ENCODE measurements at regions not wholly inside any gene's neighbourhood (a gene's known extent, or its start where the extent isn't known, plus 50 kb on each side); places are given as distances from the start of the nearest gene placed in this dataset.

DNA sequence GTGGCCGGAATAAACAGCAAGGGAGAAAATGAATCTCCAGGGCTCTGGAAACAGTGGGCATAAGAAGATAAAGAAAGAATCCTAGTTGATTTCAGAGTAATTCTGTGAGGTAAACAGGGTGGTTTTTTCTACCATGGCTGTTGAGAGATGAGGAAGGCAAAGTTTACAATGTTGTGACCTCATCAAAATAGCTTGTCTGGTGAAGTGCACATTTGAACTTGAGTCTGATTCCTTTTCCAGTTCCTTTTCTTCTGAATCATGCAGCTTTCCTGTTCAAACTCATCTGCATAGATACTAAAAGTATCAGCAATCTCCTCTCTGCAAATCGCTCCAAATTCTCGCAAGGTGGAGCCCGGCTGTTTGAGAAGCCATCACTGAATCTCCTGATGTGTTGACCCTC is 161.7 kb downstream of the PLPP3 start:
- no peak for DNase-seq (ENCODE audit: low read depth in 2 of 2)

DNA sequence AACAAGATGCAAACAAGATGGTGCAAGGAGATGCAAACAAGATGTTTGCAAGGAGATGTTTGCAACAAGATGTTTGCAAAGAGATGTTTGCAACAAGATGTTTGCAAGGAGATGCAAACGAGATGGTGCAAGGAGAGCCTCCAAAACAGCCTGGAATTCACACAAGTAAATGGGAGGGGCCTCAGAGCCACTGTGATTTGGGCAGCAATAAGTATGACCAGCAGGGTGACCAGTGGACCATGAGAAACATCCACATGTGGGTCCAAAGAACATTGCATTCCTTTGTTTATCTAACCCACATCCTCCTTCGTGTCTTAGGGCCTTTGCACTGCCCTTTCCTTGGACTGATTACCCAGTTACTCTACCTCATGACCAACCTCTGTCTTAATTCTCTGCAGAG is 162.9 kb downstream of the PLPP3 start:
- no peak for DNase-seq (ENCODE audit: low read depth in 2 of 2)

GRCh38 chr1:56415720-56416119 is 163.6 kb downstream of the PLPP3 start:
- DNase-seq (ENCODE audit: low read depth in 2 of 2), result no peak

- no peak for DNase-seq (ENCODE audit: low read depth in 2 of 2)
These were observed 164.1 kb downstream of the PLPP3 start for GRCh38 chr1:56415258-56415657.

- no peak for DNase-seq (ENCODE audit: low read depth in 2 of 2)
These were observed 164.6 kb downstream of the PLPP3 start for GRCh38 chr1:56414728-56415224.

- DNase-seq (ENCODE audit: low read depth in 2 of 2), result no peak
These were observed 165.6 kb downstream of the PLPP3 start for GRCh38 chr1:56413671-56414199.

DNA sequence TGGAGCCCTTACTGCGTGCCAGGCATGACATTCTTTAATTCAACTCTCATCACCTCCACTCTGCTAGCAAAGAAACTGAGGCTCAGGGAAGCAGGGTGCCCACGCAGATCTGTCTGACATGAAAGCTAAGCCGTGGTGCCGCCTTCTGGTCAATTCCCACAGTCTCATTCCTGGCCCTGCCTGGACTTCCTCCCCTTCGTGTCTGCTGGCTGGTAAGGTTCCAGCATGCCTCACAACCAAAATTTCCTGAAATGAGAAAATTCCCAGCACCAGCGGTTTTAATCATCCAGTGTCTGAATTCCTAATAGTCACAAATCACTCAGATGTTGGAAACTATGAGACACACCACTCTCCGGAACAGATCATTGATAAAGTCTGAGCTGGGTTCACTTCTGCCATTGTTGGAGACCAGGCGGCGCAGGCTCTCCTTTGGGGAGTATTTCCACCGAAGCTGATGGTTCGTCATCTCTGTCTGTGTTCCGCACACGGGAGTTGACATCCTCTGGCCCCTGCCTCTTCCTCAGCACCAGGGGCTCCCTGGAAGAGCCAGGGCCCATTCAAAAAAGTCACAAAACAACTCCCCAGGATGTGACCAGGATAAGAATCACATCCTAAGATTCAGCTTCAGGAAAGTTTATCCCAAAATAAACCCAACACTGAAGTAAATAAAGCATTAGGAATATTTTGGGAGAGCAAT is 167.7 kb downstream of the PLPP3 start:
- no peak for DNase-seq (ENCODE audit: low read depth in 2 of 2)

GRCh38 chr1:56411021-56411420 is 168.3 kb downstream of the PLPP3 start:
- no peak for DNase-seq (ENCODE audit: low read depth in 2 of 2)

GRCh38 chr1:56410405-56410804 is 169.0 kb downstream of the PLPP3 start:
- DNase-seq (ENCODE audit: low read depth in 2 of 2), result no peak

DNA sequence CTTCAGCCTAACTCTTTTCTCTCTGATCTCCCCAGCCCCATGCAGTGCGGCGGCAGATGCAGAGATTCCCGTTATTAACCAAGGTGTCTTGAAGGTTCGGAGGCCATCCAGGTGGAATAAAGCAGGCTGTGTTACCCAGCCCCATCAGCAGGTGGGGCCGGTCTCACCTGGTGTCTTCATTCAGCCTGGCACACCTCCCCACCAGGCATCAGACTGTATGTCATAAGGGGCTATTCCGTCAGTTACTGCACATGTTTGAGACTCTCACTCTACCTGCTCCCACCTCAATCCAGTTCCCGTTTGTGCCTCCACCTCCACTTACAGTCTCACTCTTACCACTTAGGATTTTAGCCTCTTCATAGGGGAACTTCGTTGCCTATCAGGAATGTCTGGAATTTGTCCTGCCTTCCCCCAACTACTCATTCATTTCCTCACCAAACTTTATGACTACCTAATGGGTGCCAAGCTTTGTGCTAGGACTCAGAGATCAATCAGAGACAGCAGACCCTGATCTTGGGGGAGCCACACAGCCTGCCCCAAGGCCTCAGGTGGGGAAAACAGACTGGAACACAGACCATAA is 170.2 kb downstream of the PLPP3 start:
- no peak for DNase-seq (ENCODE audit: low read depth in 2 of 2)

- DNase-seq (ENCODE audit: low read depth in 2 of 2), result no peak
These were observed 172.5 kb downstream of the PLPP3 start for GRCh38 chr1:56406821-56407220.

- DNase-seq (ENCODE audit: low read depth in 2 of 2), result no peak
These were observed 174.8 kb downstream of the PLPP3 start for GRCh38 chr1:56404561-56405030.

- DNase-seq (ENCODE audit: low read depth in 2 of 2), result no peak
These were observed 175.3 kb downstream of the PLPP3 start for GRCh38 chr1:56404066-56404465.

GRCh38 chr1:56403321-56403720 is 176.0 kb downstream of the PLPP3 start:
- DNase-seq (ENCODE audit: low read depth in 2 of 2), result no peak

DNA sequence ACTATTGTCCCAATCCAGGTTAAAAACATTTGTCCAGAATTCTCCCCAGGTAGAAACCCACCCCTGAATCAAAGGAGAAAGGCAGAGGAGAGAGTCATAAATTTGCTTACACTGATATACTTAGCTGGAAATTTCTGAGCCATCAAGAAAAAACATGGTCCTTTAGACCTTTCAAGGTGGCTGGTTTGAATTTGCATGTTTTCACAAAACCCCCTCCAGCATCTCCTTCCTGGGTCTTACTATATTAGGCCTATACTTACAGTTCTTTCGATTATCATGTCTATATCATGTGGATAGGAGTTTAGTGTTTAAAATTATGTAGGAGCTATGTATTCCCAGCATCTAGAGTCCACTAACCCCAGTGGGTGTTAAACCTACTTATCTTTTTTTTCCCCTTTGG is 178.2 kb downstream of the PLPP3 start:
- no peak for DNase-seq (ENCODE audit: low read depth in 2 of 2)

- no peak for DNase-seq (ENCODE audit: low read depth in 2 of 2)
These were observed 178.8 kb downstream of the PLPP3 start for GRCh38 chr1:56400526-56400925.

DNA sequence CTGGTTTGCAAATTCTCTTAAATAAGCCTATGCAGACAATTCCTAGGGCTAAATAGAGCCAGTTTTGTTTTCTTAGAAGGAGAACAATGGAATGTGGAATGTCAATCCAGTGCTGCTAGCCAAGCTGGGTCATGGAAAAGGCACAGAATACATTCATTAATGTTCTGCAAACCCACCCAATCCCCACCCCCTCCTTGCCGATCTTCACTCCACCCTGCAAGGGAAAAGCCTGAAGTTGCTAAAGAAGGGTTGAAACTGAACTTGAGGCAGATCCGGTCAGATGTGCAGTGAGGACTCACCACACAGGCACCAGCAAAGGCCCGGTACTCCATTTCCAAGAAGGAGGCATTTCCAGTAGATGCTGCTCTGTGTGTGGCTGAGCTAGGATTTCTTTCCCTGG is 179.6 kb downstream of the PLPP3 start:
- DNase-seq (ENCODE audit: low read depth in 2 of 2), result no peak

- no peak for DNase-seq (ENCODE audit: low read depth in 2 of 2)
These were observed 180.0 kb downstream of the PLPP3 start for GRCh38 chr1:56399326-56399725.

DNA sequence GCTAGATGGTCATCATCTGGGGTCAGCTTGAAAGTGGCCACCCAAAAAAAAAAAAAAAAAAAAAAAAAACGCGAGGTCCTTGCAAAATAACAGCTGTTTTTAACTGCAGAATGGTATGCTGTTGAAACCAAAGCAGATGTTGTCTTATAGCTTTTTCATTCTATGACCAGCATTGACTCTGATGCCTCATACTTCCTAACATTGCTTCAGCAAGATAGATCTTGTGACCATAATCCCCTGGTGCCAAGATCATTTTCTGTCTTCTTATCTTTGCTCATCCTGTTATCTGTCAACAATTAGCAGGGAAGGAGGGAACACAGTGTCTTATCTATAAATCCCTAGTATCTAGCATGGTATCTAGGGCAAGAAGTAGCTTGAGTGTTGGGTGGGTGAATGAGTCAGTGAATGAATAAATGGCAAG is 181.5 kb downstream of the PLPP3 start:
- DNase-seq (ENCODE audit: low read depth in 2 of 2), result no peak

DNA sequence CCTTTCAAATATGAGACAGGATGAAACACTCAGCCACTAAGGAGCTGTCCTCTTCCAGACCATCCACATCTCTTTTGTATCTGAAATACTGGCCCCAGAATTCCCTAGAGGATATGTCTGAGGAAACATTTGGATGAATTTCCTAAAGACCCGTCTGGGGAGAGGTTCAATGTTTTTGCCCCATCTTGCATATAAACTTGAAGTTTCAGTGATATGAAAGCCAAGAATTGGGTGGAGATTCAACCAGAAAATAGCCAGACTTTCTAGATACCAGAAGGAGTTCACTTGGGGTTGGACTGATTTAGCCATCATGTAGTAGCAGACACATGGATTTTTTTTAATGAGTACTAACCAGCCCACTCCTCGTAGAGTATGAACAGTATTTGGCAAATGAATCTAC is 182.0 kb downstream of the PLPP3 start:
- no peak for DNase-seq (ENCODE audit: low read depth in 2 of 2)

DNA sequence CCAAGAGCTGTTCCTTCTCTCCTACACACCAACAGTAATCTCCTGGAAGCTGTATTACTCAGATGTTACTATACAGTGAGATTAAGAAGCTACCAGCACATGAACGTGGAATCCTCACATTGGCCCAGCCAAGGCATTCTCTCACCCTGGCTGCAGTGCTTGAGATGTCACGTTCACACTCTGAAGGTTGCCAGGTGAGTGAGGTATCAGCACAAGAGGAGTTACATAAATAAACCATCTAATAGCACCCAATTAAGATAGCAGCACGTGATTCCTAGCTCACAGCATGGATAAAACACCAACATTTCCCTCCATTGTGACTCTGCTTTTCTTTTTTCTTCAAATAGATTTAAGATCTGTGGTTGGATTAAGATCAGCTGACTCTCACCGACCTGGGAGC is 182.8 kb downstream of the PLPP3 start:
- DNase-seq (ENCODE audit: low read depth in 2 of 2), result no peak

DNA sequence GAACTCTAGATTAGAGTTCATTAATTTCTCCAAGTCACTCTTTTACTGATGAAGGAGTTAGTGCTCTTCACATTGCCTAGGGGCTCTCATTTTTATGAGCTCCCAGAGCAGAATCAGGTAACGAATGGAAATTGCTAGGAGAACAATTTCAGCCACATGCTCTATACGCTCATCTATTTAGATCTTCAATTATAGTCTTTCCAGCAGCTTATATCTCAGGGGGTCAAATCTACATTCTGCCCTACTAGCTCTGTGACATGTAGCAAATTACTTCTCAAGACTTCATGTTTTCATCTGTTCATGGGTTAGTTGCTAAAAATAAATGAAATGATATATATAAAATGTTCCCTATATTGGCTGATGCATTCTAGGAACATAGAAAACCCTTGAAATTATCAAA is 183.6 kb downstream of the PLPP3 start:
- no peak for DNase-seq (ENCODE audit: low read depth in 2 of 2)

GRCh38 chr1:56394298-56394697 is 185.1 kb downstream of the PLPP3 start:
- no peak for DNase-seq (ENCODE audit: low read depth in 2 of 2)
